ENCODE measurements at regions not wholly inside any gene's neighbourhood (a gene's known extent, or its start where the extent isn't known, plus 50 kb on each side); places are given as distances from the start of the nearest gene placed in this dataset.

DNA sequence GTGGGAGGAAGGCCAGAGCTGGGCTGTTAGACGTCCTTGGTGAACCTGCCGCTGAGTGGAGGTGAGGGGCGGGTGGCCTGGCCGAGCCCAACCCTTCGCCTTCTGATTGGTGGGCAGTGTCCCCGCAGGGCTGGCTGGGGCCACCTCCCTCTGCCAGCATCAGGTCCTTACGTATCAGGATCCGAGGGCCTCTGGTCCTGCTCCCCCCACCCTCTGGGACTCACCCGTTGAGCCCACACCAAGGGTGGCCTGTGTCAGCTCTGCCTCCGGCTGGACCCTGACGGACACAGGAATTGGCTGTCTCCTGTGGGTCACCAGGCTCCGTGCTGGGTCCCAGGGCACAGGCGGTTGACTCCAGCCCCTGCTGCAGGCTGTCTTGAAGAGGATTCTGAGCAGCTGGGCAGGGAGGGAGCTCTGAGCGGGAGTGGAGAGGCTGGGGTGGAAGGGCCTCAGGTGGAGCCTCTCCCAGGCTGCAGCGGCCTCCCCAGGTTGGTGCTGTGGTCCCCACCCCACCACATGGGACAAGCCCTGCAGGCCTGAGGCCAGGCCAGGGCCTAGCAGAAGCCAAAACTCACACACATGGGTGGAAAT, 58.4 kb upstream of the NKX1-1 start:
- Mint-ChIP-seq H3K27me3 (ENCODE audit: low read depth, unreplicated experiment) (peaks cover 19% of the 10 kb centered on the region), H3K36me3 (ENCODE audit: low read depth, unreplicated experiment) (no peaks in the 10 kb centered on the region), H3K9me3 (ENCODE audit: unreplicated experiment) (peaks cover 11% of the 10 kb centered on the region), H3K27ac (ENCODE audit: unreplicated experiment) (no peak overlapping the region), H3K4me3 (ENCODE audit: unreplicated experiment) (no peak overlapping the region), H3K4me1 (ENCODE audit: low read depth, unreplicated experiment) (no peaks in the 10 kb centered on the region)
- peaks cover 12% of the 10 kb centered on the region for H3K9me3 ChIP-seq (ENCODE audit: insufficient read depth, low read depth, low read length)
- FAIRE-seq (no peak), DNase-seq (ENCODE audit: low read depth) (no peak)
- H2AFZ ChIP-seq (ENCODE audit: low read depth, low read length) = no peak overlapping the region
- H3K9ac ChIP-seq (ENCODE audit: low read length) = no peak overlapping the region
- TF ChIP-seq EZH2 (IDR thresholded peaks at IDR 0.05; ENCODE audit: insufficient read depth, low read length) = no peak
- TF ChIP-seq, protein P1, sequence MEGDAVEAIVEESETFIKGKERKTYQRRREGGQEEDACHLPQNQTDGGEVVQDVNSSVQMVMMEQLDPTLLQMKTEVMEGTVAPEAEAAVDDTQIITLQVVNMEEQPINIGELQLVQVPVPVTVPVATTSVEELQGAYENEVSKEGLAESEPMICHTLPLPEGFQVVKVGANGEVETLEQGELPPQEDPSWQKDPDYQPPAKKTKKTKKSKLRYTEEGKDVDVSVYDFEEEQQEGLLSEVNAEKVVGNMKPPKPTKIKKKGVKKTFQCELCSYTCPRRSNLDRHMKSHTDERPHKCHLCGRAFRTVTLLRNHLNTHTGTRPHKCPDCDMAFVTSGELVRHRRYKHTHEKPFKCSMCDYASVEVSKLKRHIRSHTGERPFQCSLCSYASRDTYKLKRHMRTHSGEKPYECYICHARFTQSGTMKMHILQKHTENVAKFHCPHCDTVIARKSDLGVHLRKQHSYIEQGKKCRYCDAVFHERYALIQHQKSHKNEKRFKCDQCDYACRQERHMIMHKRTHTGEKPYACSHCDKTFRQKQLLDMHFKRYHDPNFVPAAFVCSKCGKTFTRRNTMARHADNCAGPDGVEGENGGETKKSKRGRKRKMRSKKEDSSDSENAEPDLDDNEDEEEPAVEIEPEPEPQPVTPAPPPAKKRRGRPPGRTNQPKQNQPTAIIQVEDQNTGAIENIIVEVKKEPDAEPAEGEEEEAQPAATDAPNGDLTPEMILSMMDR (IDR thresholded peaks at IDR 0.05; ENCODE audit: insufficient read depth, low read depth, low read length) = no peak
- no peak overlapping the region for H3K4me2 ChIP-seq (ENCODE audit: low read length)
- no peaks in the 10 kb centered on the region for H3K79me2 ChIP-seq (ENCODE audit: insufficient read depth, low read length)
- no peaks in the 10 kb centered on the region for H3K4me1 ChIP-seq (ENCODE audit: insufficient read depth, low read length)
- peaks cover 8% of the 10 kb centered on the region for H3K27me3 ChIP-seq (ENCODE audit: insufficient read depth, low read length)
- H4K20me1 ChIP-seq (ENCODE audit: insufficient read depth, low read length) = no peaks in the 10 kb centered on the region
- H3K4me3 ChIP-seq (ENCODE audit: insufficient read depth, low read depth, low read length) = no peak overlapping the region
- no peaks in the 10 kb centered on the region for H3K36me3 ChIP-seq (ENCODE audit: insufficient read depth, low read length)
- H3K27ac ChIP-seq (ENCODE audit: low read depth, low read length) = no peak overlapping the region

DNA sequence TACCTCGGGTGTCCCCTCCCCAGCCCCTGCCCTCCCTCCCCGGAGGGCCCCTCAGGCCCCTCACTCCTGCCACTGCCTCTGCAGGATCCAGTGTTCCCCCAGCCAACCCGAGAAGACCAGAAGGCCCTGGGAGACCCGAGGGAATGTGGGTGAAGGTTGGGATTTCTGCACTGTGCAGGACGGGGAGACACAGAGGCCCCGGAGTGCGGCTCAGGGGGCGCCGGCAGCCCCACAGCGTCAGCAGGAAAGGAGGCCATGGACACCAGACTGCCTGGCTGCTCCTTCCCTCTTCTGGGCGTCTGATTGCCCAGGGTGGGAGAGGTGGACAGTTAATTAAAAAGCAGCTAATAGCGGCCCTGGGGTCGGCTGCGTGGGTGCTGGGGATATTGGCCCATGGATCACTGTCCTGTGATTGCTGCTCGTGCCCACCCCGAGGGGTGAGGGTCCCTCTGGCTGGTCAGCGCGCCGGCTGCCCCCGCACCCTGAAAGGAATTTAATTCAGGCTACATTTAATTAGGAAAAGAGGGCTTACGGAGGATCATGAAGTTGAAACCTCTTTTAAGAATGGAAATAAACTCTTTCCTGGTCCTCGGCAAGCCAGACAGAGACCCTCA, 57.8 kb upstream of the NKX1-1 start:
- Histone ChIP-seq H3K27ac (ENCODE audit: low read depth, low read length) (no peak overlapping the region), H3K4me3 (ENCODE audit: insufficient read depth, low read depth, low read length) (no peak overlapping the region), H3K79me2 (ENCODE audit: insufficient read depth, low read length) (no peaks in the 10 kb centered on the region), H3K36me3 (ENCODE audit: insufficient read depth, low read length) (no peaks in the 10 kb centered on the region), H4K20me1 (ENCODE audit: insufficient read depth, low read length) (no peaks in the 10 kb centered on the region), H3K9me3 (ENCODE audit: insufficient read depth, low read depth, low read length) (peaks cover 12% of the 10 kb centered on the region), H3K4me2 (ENCODE audit: low read length) (no peak overlapping the region), H2AFZ (ENCODE audit: low read depth, low read length) (no peak overlapping the region), H3K27me3 (ENCODE audit: insufficient read depth, low read length) (peaks cover 14% of the 10 kb centered on the region), H3K9ac (ENCODE audit: low read length) (no peak overlapping the region), H3K4me1 (ENCODE audit: insufficient read depth, low read length) (no peaks in the 10 kb centered on the region)
- FAIRE-seq (no peak), DNase-seq (ENCODE audit: low read depth) (no peak)
- H3K9me3 Mint-ChIP-seq (ENCODE audit: unreplicated experiment) = peaks cover 10% of the 10 kb centered on the region
- TF ChIP-seq, protein P1 (IDR thresholded peaks at IDR 0.05; ENCODE audit: insufficient read depth, low read depth, low read length) = no peak
- no peak for TF ChIP-seq EZH2 (IDR thresholded peaks at IDR 0.05; ENCODE audit: insufficient read depth, low read length)
- H3K27me3 Mint-ChIP-seq (ENCODE audit: low read depth, unreplicated experiment) = peaks cover 22% of the 10 kb centered on the region
- H3K36me3 Mint-ChIP-seq (ENCODE audit: low read depth, unreplicated experiment) = no peaks in the 10 kb centered on the region
- H3K4me3 Mint-ChIP-seq (ENCODE audit: unreplicated experiment) = no peak overlapping the region
- H3K27ac Mint-ChIP-seq (ENCODE audit: unreplicated experiment) = no peak overlapping the region
- no peaks in the 10 kb centered on the region for H3K4me1 Mint-ChIP-seq (ENCODE audit: low read depth, unreplicated experiment)

Measured in astrocyte (in vitro differentiated cells and primary cell).